ENCODE measurements at regions not wholly inside any gene's neighbourhood (a gene's known extent, or its start where the extent isn't known, plus 50 kb on each side); places are given as distances from the start of the nearest gene placed in this dataset.

DNA sequence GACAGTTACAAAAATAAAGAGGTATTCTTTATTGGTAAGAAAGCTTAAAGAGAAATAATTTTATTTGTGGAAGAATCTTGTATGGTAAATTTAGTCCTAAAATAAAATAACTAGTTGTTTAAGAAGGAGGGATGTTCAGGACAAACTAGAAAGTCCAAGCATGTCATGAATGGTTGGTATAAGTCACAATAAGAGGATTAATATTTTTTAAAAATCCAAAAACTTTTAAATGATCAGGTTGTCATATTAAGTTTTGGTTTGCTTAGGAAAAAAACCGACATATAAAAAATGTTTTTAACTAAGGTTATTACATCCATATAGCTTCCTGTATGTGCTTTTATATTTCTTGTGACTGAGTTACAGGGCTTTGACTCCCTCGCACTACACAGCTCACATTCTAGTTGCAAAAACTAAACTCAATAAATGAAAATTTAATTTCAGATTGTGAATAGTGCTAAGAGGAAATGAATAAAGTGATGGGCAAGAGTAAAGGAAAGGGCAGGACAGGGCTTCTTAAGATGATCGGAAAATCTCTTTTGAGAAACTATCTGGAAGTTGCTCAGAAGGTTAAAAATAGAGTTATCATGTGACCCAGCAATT is 80.7 kb upstream of the METAP2 start:
- peak in 1 of 2 experiments; percentile 12 for DNase-seq
- H3K27me3 ChIP-seq, result no peaks in the 10 kb centered on the region
- H3K27ac ChIP-seq, result no peak overlapping the region
- H3K9me3 ChIP-seq (replicated peaks), result 0 out of 2 replicates have a peak, but pooled peaks cover 6% of the 10 kb centered on the region
- H3K4me3 ChIP-seq, result no peak overlapping the region
- peaks cover 11% of the 10 kb centered on the region for H3K4me1 ChIP-seq
- H3K36me3 ChIP-seq, result no peaks in the 10 kb centered on the region

DNA sequence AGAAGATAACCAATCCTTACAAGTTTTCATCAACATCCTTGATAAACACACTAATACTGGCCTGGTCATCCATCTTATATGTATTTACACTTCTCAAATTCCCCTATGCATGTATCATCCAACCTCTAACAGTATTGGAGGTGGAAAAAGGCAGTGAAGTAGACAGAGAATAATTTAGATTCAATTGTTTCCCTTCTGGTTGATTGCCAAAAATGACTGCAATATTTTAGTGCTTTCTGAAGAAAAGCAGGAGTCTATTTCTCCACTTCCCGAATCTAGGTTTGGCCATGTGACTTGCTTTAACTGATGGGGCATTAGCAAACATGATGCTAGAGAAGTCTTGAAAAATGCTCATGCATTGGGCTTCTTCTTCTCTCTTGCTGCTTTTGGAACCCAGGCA is 78.3 kb upstream of the METAP2 start:
- no peak for DNase-seq
- H3K27ac ChIP-seq, result no peak overlapping the region
- H3K36me3 ChIP-seq, result no peaks in the 10 kb centered on the region
- H3K9me3 ChIP-seq (replicated peaks), result 0 out of 2 replicates have a peak, but pooled peaks cover 6% of the 10 kb centered on the region
- no peak overlapping the region for H3K4me3 ChIP-seq
- H3K27me3 ChIP-seq, result no peaks in the 10 kb centered on the region
- H3K4me1 ChIP-seq, result peaks cover 11% of the 10 kb centered on the region

DNA sequence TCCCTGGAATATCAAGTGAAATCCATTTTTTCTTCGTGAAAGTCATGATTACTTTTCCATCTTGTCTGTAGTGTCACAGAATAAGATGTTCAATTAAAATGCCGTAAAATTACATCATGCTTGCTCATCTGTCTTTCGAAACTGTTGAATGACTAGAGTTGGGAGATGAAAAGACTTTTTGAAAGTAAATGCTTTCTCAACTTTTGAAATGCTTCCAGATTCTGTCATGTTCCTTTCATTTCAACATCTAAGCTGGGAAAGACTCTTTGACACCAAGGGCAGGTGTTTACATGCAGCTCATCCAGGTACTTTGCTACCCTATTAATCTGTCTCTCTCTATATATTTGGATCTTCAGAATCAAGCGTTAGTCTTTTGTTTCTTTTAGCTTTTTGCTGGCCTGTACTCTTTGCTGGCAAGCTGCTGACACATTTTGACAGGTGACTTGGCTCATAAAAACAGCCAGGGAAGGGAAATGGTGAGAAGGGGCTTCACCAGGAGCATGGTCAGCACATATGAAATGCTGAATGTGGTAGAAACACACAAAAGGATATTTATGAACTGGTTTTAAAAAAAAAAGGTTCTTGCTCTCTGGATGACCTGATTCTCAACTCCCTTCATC is 77.0 kb upstream of the METAP2 start:
- no peaks in the 10 kb centered on the region for H3K36me3 ChIP-seq
- DNase-seq, result peak; percentile 15 to 59
- H3K4me1 ChIP-seq, result peaks cover 15% of the 10 kb centered on the region
- H3K4me3 ChIP-seq, result no peak overlapping the region
- 0 out of 2 replicates have a peak, but pooled peaks cover 6% of the 10 kb centered on the region for H3K9me3 ChIP-seq (replicated peaks)
- no peaks in the 10 kb centered on the region for H3K27me3 ChIP-seq
- no peak overlapping the region for H3K27ac ChIP-seq

DNA sequence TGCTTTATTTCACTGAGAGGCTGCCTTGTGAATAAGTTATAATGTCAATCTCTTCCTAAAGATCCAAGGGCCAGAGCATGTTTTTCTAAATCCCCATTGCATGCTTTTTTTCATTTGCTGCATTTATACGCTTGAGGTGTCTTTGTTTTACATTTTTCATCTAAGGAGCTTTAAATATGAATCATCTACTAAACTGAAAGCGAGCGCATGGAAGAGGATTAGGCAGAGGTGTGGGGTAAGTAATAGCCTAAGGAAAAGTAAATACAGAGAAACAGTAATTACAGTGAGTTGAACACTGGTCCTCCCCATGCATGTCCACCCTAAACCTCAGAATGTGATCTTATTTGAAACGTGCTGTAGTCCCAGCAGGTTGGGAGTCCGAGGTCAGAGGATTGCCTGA is 76.4 kb upstream of the METAP2 start:
- no peak for DNase-seq
- Histone ChIP-seq H3K4me3 (no peak overlapping the region), H3K9me3 (replicated peaks) (0 out of 2 replicates have a peak, but pooled peaks cover 6% of the 10 kb centered on the region), H3K36me3 (no peaks in the 10 kb centered on the region), H3K27me3 (no peaks in the 10 kb centered on the region), H3K27ac (no peak overlapping the region), H3K4me1 (peaks cover 15% of the 10 kb centered on the region)

DNA sequence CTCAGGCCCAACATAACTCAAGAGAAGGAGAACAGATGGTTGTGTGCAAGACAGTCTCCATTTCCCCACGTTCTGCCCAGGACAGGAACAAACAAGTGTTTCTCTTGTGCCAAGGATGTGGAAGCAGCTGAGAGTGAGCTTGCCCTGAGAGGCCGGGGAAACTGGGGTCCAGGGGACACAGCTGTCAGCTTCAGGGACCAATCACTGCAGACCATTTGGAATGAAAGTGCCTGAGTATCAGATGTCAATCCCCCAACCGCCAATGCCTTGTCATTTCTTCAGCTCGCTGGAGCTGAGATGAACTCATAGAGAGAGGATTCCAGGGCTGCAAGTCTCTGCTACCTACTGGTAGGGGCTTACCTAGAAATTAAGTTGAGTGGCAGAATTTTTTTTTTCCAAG is 71.9 kb upstream of the METAP2 start:
- peaks cover 11% of the 10 kb centered on the region for H3K4me1 ChIP-seq
- H3K4me3 ChIP-seq, result no peak overlapping the region
- H3K27ac ChIP-seq, result no peak overlapping the region
- no peaks in the 10 kb centered on the region for H3K36me3 ChIP-seq
- peak; percentile 59 to 81 for DNase-seq
- no peaks in the 10 kb centered on the region for H3K27me3 ChIP-seq
- no peaks in the 10 kb centered on the region for H3K9me3 ChIP-seq (replicated peaks)

DNA sequence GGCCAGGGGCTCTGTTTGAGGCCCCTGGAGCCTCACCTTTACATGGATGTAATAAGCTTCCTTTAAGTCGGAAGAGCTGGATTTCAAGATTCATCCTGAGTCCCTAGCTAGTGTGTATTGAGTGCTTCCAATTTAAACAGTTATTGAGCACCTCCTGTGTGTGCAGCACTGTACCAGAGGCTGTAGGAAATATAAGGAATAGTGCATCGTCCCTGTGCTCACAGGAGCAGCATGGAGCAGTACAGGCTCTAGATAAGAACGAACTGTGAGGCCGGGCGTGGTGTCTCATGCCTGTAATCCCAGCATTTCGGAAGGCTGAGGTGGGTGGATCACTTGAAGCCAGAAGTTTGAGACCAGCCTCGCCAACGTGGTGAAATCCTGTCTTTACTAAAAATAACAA is 65.8 kb upstream of the METAP2 start:
- no peak for DNase-seq
- no peaks in the 10 kb centered on the region for H3K4me1 ChIP-seq
- no peak overlapping the region for H3K27ac ChIP-seq
- H3K4me3 ChIP-seq, result no peak overlapping the region
- no peaks in the 10 kb centered on the region for H3K36me3 ChIP-seq
- no peaks in the 10 kb centered on the region for H3K27me3 ChIP-seq
- H3K9me3 ChIP-seq (replicated peaks), result no peaks in the 10 kb centered on the region

DNA sequence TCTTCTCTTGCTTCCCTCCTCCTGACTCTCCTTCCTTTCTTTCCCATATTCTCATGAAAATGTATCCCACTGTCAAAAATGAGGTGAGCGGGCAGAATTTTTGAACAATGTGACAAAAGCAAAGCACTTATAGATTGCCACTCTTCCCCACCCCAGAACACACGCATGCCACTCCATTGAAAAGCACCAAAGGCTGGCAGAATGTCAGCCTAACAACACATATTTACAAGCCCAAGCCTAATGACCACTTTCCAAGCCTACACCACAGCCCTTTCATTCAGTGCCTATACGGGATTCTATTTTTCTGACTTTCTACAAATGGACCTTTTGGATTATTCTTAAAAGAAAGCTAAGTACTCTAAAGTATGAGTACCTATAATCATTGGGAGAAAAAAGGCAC is 62.9 kb upstream of the METAP2 start:
- H3K4me3 ChIP-seq, result no peak overlapping the region
- H3K27ac ChIP-seq, result no peak overlapping the region
- no peaks in the 10 kb centered on the region for H3K27me3 ChIP-seq
- no peak for DNase-seq
- H3K9me3 ChIP-seq (replicated peaks), result no peaks in the 10 kb centered on the region
- H3K36me3 ChIP-seq, result no peaks in the 10 kb centered on the region
- H3K4me1 ChIP-seq, result no peaks in the 10 kb centered on the region

DNA sequence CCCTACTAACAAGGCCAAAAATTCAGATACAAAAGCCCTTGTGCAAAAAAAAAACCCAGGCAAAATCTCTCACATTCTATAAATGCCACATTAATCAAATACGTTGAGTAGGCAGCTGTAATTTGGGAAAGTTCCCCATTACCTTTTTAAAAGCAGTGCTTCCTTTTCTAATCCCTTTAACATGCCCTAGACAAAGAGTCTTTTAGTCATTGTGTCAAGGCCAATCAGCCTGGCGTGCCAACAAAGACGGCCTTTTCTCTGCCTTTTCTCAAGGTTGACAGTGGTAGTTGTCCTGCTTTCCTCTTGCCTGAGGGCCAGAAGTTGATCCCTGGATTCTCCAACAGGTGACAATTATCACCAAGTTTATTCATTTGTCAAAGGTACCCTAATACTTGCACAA is 62.5 kb upstream of the METAP2 start:
- Histone ChIP-seq H3K4me3 (no peak overlapping the region), H3K9me3 (replicated peaks) (no peaks in the 10 kb centered on the region), H3K27me3 (no peaks in the 10 kb centered on the region), H3K36me3 (no peaks in the 10 kb centered on the region), H3K4me1 (no peaks in the 10 kb centered on the region), H3K27ac (no peak overlapping the region)
- peak in 1 of 2 experiments; percentile 24 for DNase-seq

DNA sequence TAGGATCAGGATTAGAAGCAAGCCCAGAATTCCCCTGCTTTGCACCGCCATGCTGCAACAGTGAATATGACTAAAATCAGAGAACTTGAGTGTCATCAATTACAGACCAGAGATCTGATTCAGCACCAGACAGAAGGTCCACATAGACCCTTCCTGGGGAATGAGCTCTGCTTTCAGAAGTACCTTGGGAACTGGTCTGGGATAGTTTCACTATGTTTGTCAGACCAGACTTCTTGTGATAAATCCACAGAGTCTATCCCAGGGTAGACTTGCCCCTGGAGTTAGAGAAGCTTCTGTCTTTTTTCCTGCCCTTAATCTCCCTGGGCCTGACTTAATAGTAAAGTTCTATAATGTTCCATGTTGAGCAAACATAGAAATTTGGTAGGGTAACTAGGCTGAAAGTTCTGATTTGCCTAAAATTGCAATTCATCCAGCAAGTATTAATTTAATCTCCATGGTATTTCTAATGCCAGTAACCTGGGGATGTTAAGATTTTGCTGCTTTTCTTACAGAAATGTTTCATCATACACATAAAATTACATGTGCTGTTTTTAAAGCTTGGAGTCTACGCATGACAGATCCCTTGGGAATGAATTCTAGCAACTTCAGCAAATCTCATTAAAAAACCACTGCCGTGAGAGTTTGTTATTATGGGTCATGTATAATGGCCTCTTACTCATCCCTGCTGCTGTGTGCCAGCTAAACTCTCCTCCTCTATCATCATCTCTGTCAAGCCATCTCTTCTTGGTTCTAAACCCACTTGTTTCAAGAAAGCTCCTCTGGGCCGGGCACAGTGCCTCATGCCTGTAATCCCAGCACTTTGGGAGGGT is 61.3 kb upstream of the METAP2 start:
- no peaks in the 10 kb centered on the region for H3K9me3 ChIP-seq (replicated peaks)
- no peak overlapping the region for H3K27ac ChIP-seq
- DNase-seq, result no peak

DNA sequence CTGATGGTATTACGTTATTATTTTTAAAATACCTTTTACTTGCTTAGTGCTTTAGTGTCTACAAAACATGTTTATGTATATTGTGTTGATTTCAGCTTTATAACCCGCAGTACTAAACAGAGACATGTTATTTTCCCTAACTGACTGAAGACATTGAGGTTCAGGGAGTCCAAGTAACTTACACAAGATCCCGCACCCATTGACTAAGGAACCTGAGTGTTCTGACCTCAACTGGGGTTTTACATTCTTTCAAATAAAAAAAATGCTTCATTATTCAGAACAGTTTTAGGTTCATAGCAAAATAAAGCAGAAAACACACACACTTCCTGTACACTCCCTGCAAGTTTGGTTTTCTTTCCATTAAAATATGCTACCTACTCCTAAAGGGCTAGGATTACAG is 60.4 kb upstream of the METAP2 start:
- Histone ChIP-seq H3K36me3 (no peaks in the 10 kb centered on the region), H3K4me1 (peaks cover 7% of the 10 kb centered on the region), H3K27ac (no peak overlapping the region), H3K27me3 (no peaks in the 10 kb centered on the region), H3K4me3 (no peak overlapping the region), H3K9me3 (replicated peaks) (no peaks in the 10 kb centered on the region)
- no peak for DNase-seq

More for the DNA sequence above, 61.3 kb upstream of the METAP2 start:
- Histone ChIP-seq H3K36me3 (no peaks in the 10 kb centered on the region), H3K4me1 (peaks cover 1% of the 10 kb centered on the region), H3K4me3 (no peak overlapping the region), H3K27me3 (no peaks in the 10 kb centered on the region)

DNA sequence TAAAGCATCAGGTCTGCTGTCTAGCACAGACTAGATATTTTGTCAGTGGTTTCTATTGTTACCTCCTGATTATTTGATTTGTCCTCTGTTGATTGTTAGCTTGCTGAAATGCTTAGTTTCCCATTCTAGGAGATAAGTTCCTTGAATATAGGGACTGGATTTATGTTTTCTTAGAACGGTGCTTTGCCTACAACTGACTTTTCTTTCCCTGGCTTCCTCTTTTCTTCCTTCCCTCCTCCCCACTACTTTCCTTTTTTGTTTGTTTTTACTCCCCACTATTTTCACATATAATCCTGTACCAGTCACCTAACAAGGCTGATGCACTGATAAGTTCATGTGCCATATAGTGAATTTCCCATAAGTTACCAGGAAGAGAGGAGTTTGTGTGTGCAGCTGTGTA is 58.5 kb upstream of the METAP2 start:
- no peaks in the 10 kb centered on the region for H3K9me3 ChIP-seq (replicated peaks)
- no peak overlapping the region for H3K4me3 ChIP-seq
- no peak for DNase-seq
- no peaks in the 10 kb centered on the region for H3K36me3 ChIP-seq
- H3K4me1 ChIP-seq, result peaks cover 7% of the 10 kb centered on the region
- H3K27me3 ChIP-seq, result no peaks in the 10 kb centered on the region
- no peak overlapping the region for H3K27ac ChIP-seq

DNA sequence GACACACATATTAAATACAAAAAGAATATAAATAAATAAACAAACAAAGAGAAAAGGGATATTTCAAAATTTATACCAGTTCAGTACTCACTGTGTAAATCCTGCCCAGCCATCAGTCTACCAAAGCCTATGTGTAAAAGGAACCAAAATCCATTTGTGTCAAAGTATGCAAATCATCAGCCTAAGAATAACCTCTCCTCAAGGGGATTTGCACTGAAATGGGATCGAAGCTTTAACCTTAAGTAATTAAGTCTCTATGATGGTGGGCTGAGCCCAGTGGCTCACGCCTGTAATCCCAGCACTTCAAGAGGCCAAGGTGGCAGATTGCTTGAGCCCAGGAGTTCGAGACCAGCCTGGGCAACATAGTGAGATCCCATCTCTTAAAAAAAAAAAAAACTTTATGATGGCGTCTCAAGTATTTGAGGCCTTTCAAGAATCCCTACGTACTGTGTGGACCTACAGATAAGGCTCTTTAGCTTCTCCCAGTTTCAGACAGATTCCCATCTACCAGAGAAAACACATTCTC is 57.8 kb upstream of the METAP2 start:
- DNase-seq, result no peak
- Histone ChIP-seq H3K4me3 (no peak overlapping the region), H3K36me3 (no peaks in the 10 kb centered on the region), H3K27me3 (no peaks in the 10 kb centered on the region), H3K27ac (no peak overlapping the region), H3K4me1 (peaks cover 7% of the 10 kb centered on the region), H3K9me3 (replicated peaks) (no peaks in the 10 kb centered on the region)

DNA sequence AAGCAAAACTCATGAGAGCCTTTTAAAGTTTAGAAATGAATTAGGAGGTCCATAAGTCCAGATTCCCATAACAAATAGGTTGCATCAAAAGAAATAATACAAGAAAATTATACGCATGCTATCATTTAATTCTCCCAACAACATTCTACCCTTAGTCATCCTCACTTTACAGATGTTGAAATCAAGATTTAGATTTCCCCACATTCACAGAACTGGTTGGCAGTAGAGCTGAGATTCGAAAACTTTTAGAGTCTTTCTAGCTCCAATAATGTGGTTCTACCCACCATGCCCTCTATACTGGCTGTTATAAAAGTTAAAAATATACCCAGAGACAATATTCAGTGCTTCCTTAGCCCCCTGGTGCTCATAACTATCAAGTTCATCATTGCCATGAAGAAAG is 56.6 kb upstream of the METAP2 start:
- no peak overlapping the region for H3K4me3 ChIP-seq
- DNase-seq, result no peak
- no peak overlapping the region for H3K27ac ChIP-seq
- no peaks in the 10 kb centered on the region for H3K36me3 ChIP-seq
- no peaks in the 10 kb centered on the region for H3K27me3 ChIP-seq
- peaks cover 7% of the 10 kb centered on the region for H3K4me1 ChIP-seq
- H3K9me3 ChIP-seq (replicated peaks), result no peaks in the 10 kb centered on the region

DNA sequence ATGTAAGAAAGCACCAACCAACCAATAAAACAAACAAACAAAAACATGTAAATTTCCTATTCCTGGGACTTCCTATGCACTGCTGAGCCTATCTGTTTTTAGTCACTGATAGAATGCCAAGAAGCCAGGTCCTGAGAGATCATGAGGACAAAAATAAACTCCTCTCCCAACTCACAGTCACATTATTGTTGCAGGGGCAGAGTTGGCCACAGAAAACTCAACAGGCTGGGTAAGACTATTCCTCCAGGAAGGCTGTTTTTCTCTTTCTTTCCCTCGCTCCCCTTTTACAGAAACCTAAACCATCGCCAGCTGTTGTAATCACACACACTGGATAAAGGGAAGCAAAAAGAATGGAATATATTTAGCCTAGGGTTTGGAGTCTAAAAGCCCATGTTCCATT is 55.8 kb upstream of the METAP2 start:
- Histone ChIP-seq H3K4me1 (peaks cover 7% of the 10 kb centered on the region), H3K9me3 (replicated peaks) (no peaks in the 10 kb centered on the region), H3K36me3 (no peaks in the 10 kb centered on the region), H3K27me3 (no peaks in the 10 kb centered on the region), H3K4me3 (peak overlapping the region; percentile 38), H3K27ac (peak overlapping the region; percentile 48)
- DNase-seq, result peak; percentile 39 to 79
